Spleen (tissue), 11 donors: ENCODE measurements at regions not wholly inside any gene's neighbourhood (a gene's known extent, or its start where the extent isn't known, plus 50 kb on each side); places are given as distances from the start of the nearest gene placed in this dataset.

Experiments
- DNase-seq: peaks from one replicate; pipeline ENCODE4 v3.0.0-alpha.2; 2020
- H3K27ac ChIP-seq, 8 donors: fragments of 200-600 bp; sonication (generic) in 7 of 8; 1 replicate in 4 of 8; 2 replicates in 4 of 8; pipeline versions ENCODE4 v1.5.0 to v1.8.0; 2016 to 2021; ENCODE audit warnings: inconsistent platforms in 4 of 8, mild to moderate bottlenecking in 4 of 8, moderate library complexity in 1 of 8
- H3K27me3 ChIP-seq, 7 donors: fragments of 200-600 bp; sonication (generic) in 6 of 7; replicated peaks in 1 of 7; 1 replicate in 4 of 7; 2 replicates in 3 of 7; pipeline versions ENCODE4 v1.5.0 to v1.8.0; 2016 to 2021; ENCODE audit warnings: inconsistent platforms in 3 of 7, mild to moderate bottlenecking in 1 of 7
- H3K36me3 ChIP-seq, 6 donors: fragments of 200-600 bp; sonication (generic) in 5 of 6; 1 replicate in 4 of 6; 2 replicates in 2 of 6; pipeline versions ENCODE4 v1.5.0 to v1.8.0; 2016 to 2021; ENCODE audit warnings: inconsistent platforms in 2 of 6
- H3K4me1 ChIP-seq, 6 donors: fragments of 200-600 bp; sonication (generic) in 5 of 6; 1 replicate in 3 of 6; 2 replicates in 3 of 6; pipeline versions ENCODE4 v1.5.0 to v1.8.0; 2016 to 2021; ENCODE audit warnings: inconsistent platforms in 3 of 6
- H3K4me3 ChIP-seq, 8 donors: fragments of 200-600 bp; sonication (generic) in 7 of 8; 1 replicate in 4 of 8; 2 replicates in 4 of 8; pipeline versions ENCODE4 v1.5.0 to v1.8.0; 2016 to 2021; ENCODE audit warnings: inconsistent platforms in 4 of 8, mild to moderate bottlenecking in 4 of 8, moderate library complexity in 2 of 8
- H3K9me3 ChIP-seq, 8 donors: fragments of 200-600 bp; sonication (generic) in 7 of 8; 1 replicate in 4 of 8; 2 replicates in 4 of 8; pipeline versions ENCODE4 v1.5.0 to v1.8.0; 2016 to 2021; ENCODE audit warnings: inconsistent platforms in 4 of 8
- POLR2A ChIP-seq, 3 donors: fragments of 450-650 bp; IDR thresholded peaks; one replicate each; pipeline ENCODE4 v1.5.1; 2017; ENCODE audit warnings: antibody characterized with exemption in 3 of 3, mild to moderate bottlenecking in 1 of 3
- POLR2AphosphoS5 ChIP-seq, 3 donors: sonication (generic); formaldehyde crosslinking; IDR thresholded peaks; one replicate each; pipeline ENCODE4 v1.5.1; 2017; ENCODE audit warnings: antibody characterized with exemption in 3 of 3
- WGBS, 5 donors: extraction: QIAGEN DNeasy Blood & Tissue Kit in 3 of 5; methylation state at CpG; one replicate each; pipeline versions ENCODE4 v1.1.5 to v1.1.7; 2013 to 2018; 5-methylcytosine and 5-hydroxymethylcytosine counted together
- intact Hi-C: fragments of 100-400 bp; cut with DNase I; formaldehyde crosslinking; loops from one replicate; pipeline ENCODE4 v1.15.0; 2023; ENCODE audit warnings: low total_unique reads
- TF ChIP-seq, protein P1 (sequence below), 11 experiments: fragments of 200-600 bp in 7 of 11; fragments of 450-650 bp in 4 of 11; sonication (generic) in 4 of 11; IDR thresholded peaks in 8 of 11; conservative IDR thresholded peaks in 3 of 11; 1 replicate in 7 of 11; 2 replicates in 4 of 11; pipeline versions ENCODE4 v1.4.0 to v1.8.0; 2016 to 2021; ENCODE audit warnings: antibody characterized with exemption in 11 of 11, inconsistent platforms in 4 of 11, mild to moderate bottlenecking in 1 of 11
- donor health status: healthy with polysubstance abuse.
- donor health status: DM: no; HTN: no; CAD: no; lungs with moderate emphysema.
- donor health status: DM: no; HTN: no; CAD: no.
- donor health status: Bipolar disorder and iron deficiency.
- donor health status: healthy.
- donor health status: DM: no; HTN: no; CAD: no.
- donor health status: DM: yes; HTN: yes; CAD: no.

DNA sequence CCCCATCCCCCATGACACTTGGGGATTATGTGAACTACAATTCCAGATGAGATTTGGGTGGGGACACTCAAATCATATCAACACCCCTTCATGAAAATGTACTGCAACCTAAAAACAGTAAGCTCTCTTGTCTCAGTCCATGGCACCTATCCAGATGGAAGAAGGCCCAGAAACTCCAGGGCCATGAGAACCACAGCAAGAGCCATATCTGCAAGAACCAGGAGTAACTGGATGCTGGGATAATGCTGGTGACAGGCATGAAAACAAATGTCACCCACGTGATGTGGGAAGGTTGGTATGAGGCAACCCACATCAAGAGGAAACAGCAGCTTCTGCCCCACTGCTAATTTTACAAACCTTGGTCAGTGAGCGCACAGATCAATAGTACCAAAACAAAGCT lies 400.1 kb upstream of the ERCC4 start:
- intact Hi-C loops = no loop called here
- WGBS, 5 donors = 66 to 79% (median 69%) methylated on average over 2 of the region's 2 CpGs
- Histone ChIP-seq H3K27me3 (no peaks in the 10 kb centered on the region), H3K36me3 (no peaks in the 10 kb centered on the region), H3K4me1 (no peaks in the 10 kb centered on the region), H3K27ac (no peak overlapping the region), H3K9me3 (peaks cover 0 to 19% (median 13%) of the 10 kb centered on the region in 8 donors), H3K4me3 (no peak overlapping the region)
- no peak for TF ChIP-seq POLR2A (IDR thresholded peaks at IDR 0.05)
- TF ChIP-seq POLR2AphosphoS5 (IDR thresholded peaks at IDR 0.05) = no peak
- TF ChIP-seq, protein P1, sequence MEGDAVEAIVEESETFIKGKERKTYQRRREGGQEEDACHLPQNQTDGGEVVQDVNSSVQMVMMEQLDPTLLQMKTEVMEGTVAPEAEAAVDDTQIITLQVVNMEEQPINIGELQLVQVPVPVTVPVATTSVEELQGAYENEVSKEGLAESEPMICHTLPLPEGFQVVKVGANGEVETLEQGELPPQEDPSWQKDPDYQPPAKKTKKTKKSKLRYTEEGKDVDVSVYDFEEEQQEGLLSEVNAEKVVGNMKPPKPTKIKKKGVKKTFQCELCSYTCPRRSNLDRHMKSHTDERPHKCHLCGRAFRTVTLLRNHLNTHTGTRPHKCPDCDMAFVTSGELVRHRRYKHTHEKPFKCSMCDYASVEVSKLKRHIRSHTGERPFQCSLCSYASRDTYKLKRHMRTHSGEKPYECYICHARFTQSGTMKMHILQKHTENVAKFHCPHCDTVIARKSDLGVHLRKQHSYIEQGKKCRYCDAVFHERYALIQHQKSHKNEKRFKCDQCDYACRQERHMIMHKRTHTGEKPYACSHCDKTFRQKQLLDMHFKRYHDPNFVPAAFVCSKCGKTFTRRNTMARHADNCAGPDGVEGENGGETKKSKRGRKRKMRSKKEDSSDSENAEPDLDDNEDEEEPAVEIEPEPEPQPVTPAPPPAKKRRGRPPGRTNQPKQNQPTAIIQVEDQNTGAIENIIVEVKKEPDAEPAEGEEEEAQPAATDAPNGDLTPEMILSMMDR (IDR thresholded peaks at IDR 0.05 in 8 of 11, conservative IDR thresholded peaks at IDR 0.05 in 3 of 11) = no peak
- DNase-seq = no peak

DNA sequence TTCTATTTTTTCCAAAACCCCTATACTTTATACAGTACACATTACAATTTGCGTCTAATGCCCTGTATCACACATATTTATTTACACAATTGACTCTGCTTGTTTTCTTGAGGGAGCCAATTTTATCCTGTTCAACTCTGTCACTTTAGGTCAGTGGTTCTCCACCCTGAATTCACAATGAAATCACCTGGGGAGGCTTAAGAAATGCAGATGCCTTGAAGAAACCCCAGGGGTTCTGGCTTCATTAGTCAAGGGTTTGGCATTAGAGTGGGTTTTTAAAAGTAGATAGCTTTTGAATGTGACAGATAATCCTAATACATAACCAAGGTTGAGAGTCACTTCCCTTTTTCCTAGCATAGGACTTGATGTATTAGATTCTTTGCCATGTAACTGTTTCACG lies 398.6 kb upstream of the ERCC4 start:
- peaks cover 0 to 6% (median 0%) of the 10 kb centered on the region in 8 donors for H3K9me3 ChIP-seq
- TF ChIP-seq, protein P1 (IDR thresholded peaks at IDR 0.05 in 8 of 11, conservative IDR thresholded peaks at IDR 0.05 in 3 of 11) = no peak
- no peak for TF ChIP-seq POLR2A (IDR thresholded peaks at IDR 0.05)
- no peak for TF ChIP-seq POLR2AphosphoS5 (IDR thresholded peaks at IDR 0.05)
- no peaks in the 10 kb centered on the region for H3K27me3 ChIP-seq
- H3K4me1 ChIP-seq = no peaks in the 10 kb centered on the region
- no peak for DNase-seq
- no peaks in the 10 kb centered on the region for H3K36me3 ChIP-seq
- 28 to 42% (median 35%) methylated on average over 2 of the region's 2 CpGs for WGBS, 5 donors
- H3K4me3 ChIP-seq = no peak overlapping the region
- H3K27ac ChIP-seq = no peak overlapping the region
- intact Hi-C loops = no loop called here

DNA sequence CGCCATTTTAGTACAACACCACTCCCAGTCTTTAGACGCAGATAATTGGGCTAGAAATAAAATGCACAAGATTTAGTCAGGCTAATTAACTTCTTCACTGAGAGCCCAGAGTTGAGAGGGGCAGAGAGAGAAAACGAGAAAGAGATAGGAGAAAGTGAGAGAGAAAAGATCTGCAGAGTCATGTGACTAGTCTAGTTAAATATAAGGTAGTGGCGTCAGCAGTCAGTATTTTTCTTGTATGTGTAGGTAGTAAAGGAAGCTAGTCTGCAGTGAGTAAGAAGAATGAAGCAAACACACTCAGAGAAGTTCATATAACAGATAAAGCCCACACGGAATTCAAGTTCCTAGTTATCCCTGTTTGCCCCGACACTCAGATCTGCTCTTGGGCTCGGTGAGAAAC lies 392.6 kb upstream of the ERCC4 start:
- no peak overlapping the region for H3K4me3 ChIP-seq
- intact Hi-C loops = no loop called here
- no peak for DNase-seq
- no peaks in the 10 kb centered on the region for H3K27me3 ChIP-seq
- H3K27ac ChIP-seq = no peak overlapping the region
- peaks cover 0 to 16% (median 0%) of the 10 kb centered on the region in 8 donors for H3K9me3 ChIP-seq
- WGBS, 5 donors = 81 to 89% (median 86%) methylated on average over 7 of the region's 7 CpGs
- TF ChIP-seq POLR2A (IDR thresholded peaks at IDR 0.05) (no peak), POLR2AphosphoS5 (IDR thresholded peaks at IDR 0.05) (no peak)
- TF ChIP-seq, protein P1 (IDR thresholded peaks at IDR 0.05 in 8 of 11, conservative IDR thresholded peaks at IDR 0.05 in 3 of 11) = no peak
- H3K36me3 ChIP-seq = no peaks in the 10 kb centered on the region
- H3K4me1 ChIP-seq = no peaks in the 10 kb centered on the region

DNA sequence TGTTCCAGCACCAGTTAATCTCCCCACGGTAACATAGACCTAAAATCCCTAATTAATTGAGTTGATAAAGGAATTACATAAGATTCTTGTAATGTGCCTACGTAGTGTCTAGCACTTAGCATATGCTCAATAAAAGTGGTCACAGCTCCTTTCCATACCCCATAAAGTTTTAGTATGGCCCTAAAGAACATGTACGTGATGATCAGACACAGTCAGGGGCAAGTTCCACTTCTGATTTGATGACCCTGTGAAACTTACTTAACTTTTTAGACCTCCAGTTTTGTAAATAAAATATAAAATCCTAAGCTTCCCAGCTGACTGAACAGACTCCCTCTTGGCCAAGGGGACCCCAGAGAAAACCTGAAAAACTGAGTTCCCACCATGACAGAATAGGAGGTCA lies 391.3 kb upstream of the ERCC4 start:
- Histone ChIP-seq H3K4me1 (no peaks in the 10 kb centered on the region), H3K4me3 (no peak overlapping the region), H3K27me3 (no peaks in the 10 kb centered on the region), H3K36me3 (no peaks in the 10 kb centered on the region), H3K9me3 (peaks cover 0 to 20% (median 0%) of the 10 kb centered on the region in 8 donors), H3K27ac (no peak overlapping the region)
- intact Hi-C loops = no loop called here
- no peak for DNase-seq
- WGBS, 5 donors = 79 to 94% (median 87%) methylated on average over 3 of the region's 3 CpGs
- TF ChIP-seq, protein P1 (IDR thresholded peaks at IDR 0.05 in 8 of 11, conservative IDR thresholded peaks at IDR 0.05 in 3 of 11) = no peak
- TF ChIP-seq POLR2A (IDR thresholded peaks at IDR 0.05) = no peak
- no peak for TF ChIP-seq POLR2AphosphoS5 (IDR thresholded peaks at IDR 0.05)
